GM19043 (cell line): ENCODE measurements at regions not wholly inside any gene's neighbourhood (a gene's known extent, or its start where the extent isn't known, plus 50 kb on each side); places are given as distances from the start of the nearest gene placed in this dataset.
"Not testable (repeated sequence)": the region's sequence is repeated elsewhere in the genome, so short reads cannot be mapped to it uniquely, and the experiment has no call there.

ENCODE experiments used
- ATAC-seq: cut with Tn5 transposase; IDR thresholded peaks from one replicate; pipeline ENCODE4 v1.9.1; 2021; ENCODE audit warnings: low read depth; ENCODE audit not compliant: unreplicated experiment

GRCh38 chr6:120852293-120852849 is 481.9 kb downstream of the TBC1D32 start:
- no peak for ATAC-seq

GRCh38 chr6:120826253-120826652 is 508.0 kb downstream of the TBC1D32 start:
- no peak for ATAC-seq

- no peak for ATAC-seq
Observed at GRCh38 chr6:120816794-120817193, 517.5 kb downstream of the TBC1D32 start.

- ATAC-seq: no peak
Observed at GRCh38 chr6:120805276-120805675, 529.0 kb downstream of the TBC1D32 start.

- ATAC-seq: no peak
Observed at GRCh38 chr6:120804612-120805011, 529.7 kb downstream of the TBC1D32 start.

GRCh38 chr6:120786682-120787081 is 547.6 kb downstream of the TBC1D32 start:
- no peak for ATAC-seq

GRCh38 chr6:120786256-120786655 is 548.0 kb downstream of the TBC1D32 start:
- ATAC-seq: no peak

- ATAC-seq: no peak
Observed at GRCh38 chr6:120785459-120786086, 548.7 kb downstream of the TBC1D32 start.

- no peak for ATAC-seq
Observed at GRCh38 chr6:120779441-120779840, 554.8 kb downstream of the TBC1D32 start.

- ATAC-seq: no peak
Observed at GRCh38 chr6:120775698-120776097, 558.6 kb downstream of the TBC1D32 start.

GRCh38 chr6:120774275-120774674 is 560.0 kb downstream of the TBC1D32 start:
- ATAC-seq: no peak

- no peak for ATAC-seq
Observed at GRCh38 chr6:120771019-120771418, 563.3 kb downstream of the TBC1D32 start.

GRCh38 chr6:120764312-120764711 is 570.0 kb downstream of the TBC1D32 start:
- no peak for ATAC-seq

GRCh38 chr6:120759570-120759969 is 574.7 kb downstream of the TBC1D32 start:
- ATAC-seq: no peak

- ATAC-seq: not testable (repeated sequence)
Observed at GRCh38 chr6:120748574-120748973, 585.7 kb downstream of the TBC1D32 start.

GRCh38 chr6:120736740-120737139 is 597.5 kb downstream of the TBC1D32 start:
- no peak for ATAC-seq

- no peak for ATAC-seq
Observed at GRCh38 chr6:120735641-120736040, 598.6 kb downstream of the TBC1D32 start.

GRCh38 chr6:120711255-120711654 is 623.0 kb downstream of the TBC1D32 start:
- no peak for ATAC-seq

- ATAC-seq: no peak
Observed at GRCh38 chr6:120700001-120700400, 634.3 kb downstream of the TBC1D32 start.

GRCh38 chr6:120686492-120686891 is 647.8 kb downstream of the TBC1D32 start:
- no peak for ATAC-seq

- ATAC-seq: no peak
Observed at GRCh38 chr6:120682145-120682544, 652.1 kb downstream of the TBC1D32 start.

GRCh38 chr6:120681204-120681603 is 653.1 kb downstream of the TBC1D32 start:
- ATAC-seq: no peak

- ATAC-seq: no peak
Observed at GRCh38 chr6:120675886-120676285, 658.4 kb downstream of the TBC1D32 start.
